Neural progenitor cell (in vitro differentiated cells): ENCODE measurements at regions not wholly inside any gene's neighbourhood (a gene's known extent, or its start where the extent isn't known, plus 50 kb on each side); places are given as distances from the start of the nearest gene placed in this dataset.

Experiments used
- CTCF ChIP-seq: fragments of 200-600 bp; sonication (generic); IDR thresholded peaks from 2 replicates; pipeline ENCODE4 v1.5.1; 2017; ENCODE audit warnings: antibody characterized with exemption, mild to moderate bottlenecking
- EZH2 ChIP-seq: fragments of 200-600 bp; sonication (generic); IDR thresholded peaks from 2 replicates; pipeline ENCODE4 v1.6.1; 2017; ENCODE audit warnings: antibody characterized with exemption, mild to moderate bottlenecking, moderate library complexity
- EZH2phosphoT487 ChIP-seq: fragments of 200-600 bp; sonication (generic); IDR thresholded peaks from 2 replicates; pipeline ENCODE4 v1.6.1; 2017; ENCODE audit warnings: antibody characterized with exemption

- TF ChIP-seq EZH2, result no peak
- no peak for TF ChIP-seq CTCF
- no peak for TF ChIP-seq EZH2phosphoT487
Observed at GRCh38 chr3:148187296-148187695, 510.4 kb upstream of the AGTR1 start.
